ENCODE measurements at regions not wholly inside any gene's neighbourhood (a gene's known extent, or its start where the extent isn't known, plus 50 kb on each side); places are given as distances from the start of the nearest gene placed in this dataset.
"Not testable (repeated sequence)": the region's sequence is repeated elsewhere in the genome, so short reads cannot be mapped to it uniquely, and the experiment has no call there.

- DNase-seq (ENCODE audit: low spot score): not testable (repeated sequence)
Observed at GRCh38 chr13:103599870-103600269, 533.7 kb upstream of the SLC10A2 start.

- no peak for DNase-seq (ENCODE audit: low spot score)
Observed at GRCh38 chr13:103598671-103599070, 532.5 kb upstream of the SLC10A2 start.

- no peak for DNase-seq (ENCODE audit: low spot score)
Observed at GRCh38 chr13:103573446-103573845, 507.2 kb upstream of the SLC10A2 start.

- no peak for DNase-seq (ENCODE audit: low spot score)
Observed at GRCh38 chr13:103568314-103568713, 502.1 kb upstream of the SLC10A2 start.

GRCh38 chr13:103557878-103558277 is 491.7 kb upstream of the SLC10A2 start:
- DNase-seq (ENCODE audit: low spot score): no peak

GRCh38 chr13:103556681-103557080 is 490.5 kb upstream of the SLC10A2 start:
- no peak for DNase-seq (ENCODE audit: low spot score)

GRCh38 chr13:103547914-103548313 is 481.7 kb upstream of the SLC10A2 start:
- DNase-seq (ENCODE audit: low spot score): no peak

GRCh38 chr13:103546271-103546670 is 480.1 kb upstream of the SLC10A2 start:
- DNase-seq (ENCODE audit: low spot score): no peak

GRCh38 chr13:103542648-103543047 is 476.4 kb upstream of the SLC10A2 start:
- no peak for DNase-seq (ENCODE audit: low spot score)

GRCh38 chr13:103540382-103540765 is 474.2 kb upstream of the SLC10A2 start:
- DNase-seq (ENCODE audit: low spot score): no peak

- no peak for DNase-seq (ENCODE audit: low spot score)
Observed at GRCh38 chr13:103539721-103540381, 473.6 kb upstream of the SLC10A2 start.

GRCh38 chr13:103539265-103539664 is 473.0 kb upstream of the SLC10A2 start:
- no peak for DNase-seq (ENCODE audit: low spot score)

- no peak for DNase-seq (ENCODE audit: low spot score)
Observed at GRCh38 chr13:103537616-103538015, 471.4 kb upstream of the SLC10A2 start.

- no peak for DNase-seq (ENCODE audit: low spot score)
Observed at GRCh38 chr13:103531278-103531677, 465.1 kb upstream of the SLC10A2 start.

GRCh38 chr13:103528437-103528836 is 462.2 kb upstream of the SLC10A2 start:
- no peak for DNase-seq (ENCODE audit: low spot score)

GRCh38 chr13:103525530-103525929 is 459.3 kb upstream of the SLC10A2 start:
- DNase-seq (ENCODE audit: low spot score): no peak

GRCh38 chr13:103523858-103524257 is 457.6 kb upstream of the SLC10A2 start:
- no peak for DNase-seq (ENCODE audit: low spot score)

- no peak for DNase-seq (ENCODE audit: low spot score)
Observed at GRCh38 chr13:103521532-103521931, 455.3 kb upstream of the SLC10A2 start.

GRCh38 chr13:103517768-103518102 is 451.5 kb upstream of the SLC10A2 start:
- no peak for DNase-seq (ENCODE audit: low spot score)

- no peak for DNase-seq (ENCODE audit: low spot score)
Observed at GRCh38 chr13:103517066-103517767, 451.0 kb upstream of the SLC10A2 start.

GRCh38 chr13:103516015-103516795 is 450.0 kb upstream of the SLC10A2 start:
- no peak for DNase-seq (ENCODE audit: low spot score)

GRCh38 chr13:103515410-103515809 is 449.2 kb upstream of the SLC10A2 start:
- DNase-seq (ENCODE audit: low spot score): no peak

- no peak for DNase-seq (ENCODE audit: low spot score)
Observed at GRCh38 chr13:103514619-103515018, 448.4 kb upstream of the SLC10A2 start.
